ENCODE measurements at regions not wholly inside any gene's neighbourhood (a gene's known extent, or its start where the extent isn't known, plus 50 kb on each side); places are given as distances from the start of the nearest gene placed in this dataset.

DNA sequence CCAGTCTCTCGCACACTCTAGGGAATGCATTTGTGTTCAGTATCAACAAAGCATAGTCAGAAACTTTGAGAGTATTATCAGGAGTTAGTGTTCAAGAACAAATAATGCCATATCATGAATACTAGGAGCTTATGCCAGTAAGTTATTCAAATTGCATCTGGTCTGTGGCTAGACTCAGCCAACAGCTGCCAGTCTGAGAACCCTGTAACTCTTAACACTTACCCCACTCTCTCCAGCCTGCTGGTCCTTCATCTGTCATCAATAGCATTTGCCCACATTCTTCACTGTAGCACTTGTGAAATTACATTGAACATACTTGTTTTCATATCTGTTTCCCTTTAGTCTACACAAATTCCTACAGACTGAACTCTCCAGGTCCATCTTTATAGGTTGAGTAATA lies 1157.5 kb upstream of the RAG2 start:
- TF ChIP-seq, protein P1, sequence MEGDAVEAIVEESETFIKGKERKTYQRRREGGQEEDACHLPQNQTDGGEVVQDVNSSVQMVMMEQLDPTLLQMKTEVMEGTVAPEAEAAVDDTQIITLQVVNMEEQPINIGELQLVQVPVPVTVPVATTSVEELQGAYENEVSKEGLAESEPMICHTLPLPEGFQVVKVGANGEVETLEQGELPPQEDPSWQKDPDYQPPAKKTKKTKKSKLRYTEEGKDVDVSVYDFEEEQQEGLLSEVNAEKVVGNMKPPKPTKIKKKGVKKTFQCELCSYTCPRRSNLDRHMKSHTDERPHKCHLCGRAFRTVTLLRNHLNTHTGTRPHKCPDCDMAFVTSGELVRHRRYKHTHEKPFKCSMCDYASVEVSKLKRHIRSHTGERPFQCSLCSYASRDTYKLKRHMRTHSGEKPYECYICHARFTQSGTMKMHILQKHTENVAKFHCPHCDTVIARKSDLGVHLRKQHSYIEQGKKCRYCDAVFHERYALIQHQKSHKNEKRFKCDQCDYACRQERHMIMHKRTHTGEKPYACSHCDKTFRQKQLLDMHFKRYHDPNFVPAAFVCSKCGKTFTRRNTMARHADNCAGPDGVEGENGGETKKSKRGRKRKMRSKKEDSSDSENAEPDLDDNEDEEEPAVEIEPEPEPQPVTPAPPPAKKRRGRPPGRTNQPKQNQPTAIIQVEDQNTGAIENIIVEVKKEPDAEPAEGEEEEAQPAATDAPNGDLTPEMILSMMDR (IDR thresholded peaks at IDR 0.05; ENCODE audit: insufficient read depth, low read length, poor library complexity, severe bottlenecking), result no peak
- Histone ChIP-seq H3K4me3 (replicated peaks; ENCODE audit: low read depth, low read length) (no peak overlapping the region), H3K27me3 (replicated peaks; ENCODE audit: control insufficient read depth, insufficient read depth, low read length) (no peaks in the 10 kb centered on the region), H3K36me3 (ENCODE audit: control insufficient read depth, insufficient read depth, low read length) (no peaks in the 10 kb centered on the region)
- no peak for DNase-seq (ENCODE audit: extremely low read depth, insufficient read length)

DNA sequence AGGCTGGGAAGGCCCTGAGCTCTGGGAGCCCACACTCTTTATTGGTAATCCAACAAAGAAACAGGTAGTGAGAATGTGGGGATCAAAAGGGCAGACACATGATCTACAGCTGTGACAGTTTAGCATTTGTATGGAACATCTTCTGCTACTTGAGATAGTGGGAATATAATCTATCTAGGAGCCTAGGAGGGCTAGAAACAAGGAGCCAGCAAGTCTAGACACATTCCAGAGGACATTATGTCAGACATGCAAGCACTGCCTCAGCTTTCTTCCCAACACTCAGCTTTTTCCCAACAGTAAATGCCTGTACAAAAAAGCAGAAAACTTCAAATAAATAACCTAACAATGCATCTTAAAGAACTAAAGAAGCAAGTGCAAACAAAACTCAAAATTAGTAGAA lies 1150.6 kb upstream of the RAG2 start:
- Histone ChIP-seq H3K36me3 (ENCODE audit: control insufficient read depth, insufficient read depth, low read length) (no peaks in the 10 kb centered on the region), H3K4me3 (replicated peaks; ENCODE audit: low read depth, low read length) (no peak overlapping the region), H3K27me3 (replicated peaks; ENCODE audit: control insufficient read depth, insufficient read depth, low read length) (no peaks in the 10 kb centered on the region)
- no peak for DNase-seq (ENCODE audit: extremely low read depth, insufficient read length)
- TF ChIP-seq, protein P1 (IDR thresholded peaks at IDR 0.05; ENCODE audit: insufficient read depth, low read length, poor library complexity, severe bottlenecking), result no peak

DNA sequence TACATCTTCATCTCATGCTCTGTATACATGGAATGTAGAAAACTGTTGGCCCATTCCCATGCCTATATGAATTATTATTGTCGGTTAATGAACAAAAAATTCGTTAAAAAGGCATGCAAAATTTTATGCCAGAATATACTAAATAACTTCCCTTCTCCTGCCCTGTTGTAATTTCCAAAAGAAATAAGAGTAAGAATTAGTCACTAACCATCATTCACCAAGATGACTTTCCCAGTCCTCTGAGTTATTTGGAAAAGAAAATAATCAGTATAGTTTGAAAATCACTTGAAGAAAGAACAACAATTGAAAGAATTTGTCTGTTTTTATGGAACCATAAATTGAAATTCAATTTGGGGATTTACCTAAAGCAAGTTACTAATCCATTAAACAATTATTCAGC lies 1149.1 kb upstream of the RAG2 start:
- Histone ChIP-seq H3K27me3 (replicated peaks; ENCODE audit: control insufficient read depth, insufficient read depth, low read length) (no peaks in the 10 kb centered on the region), H3K36me3 (ENCODE audit: control insufficient read depth, insufficient read depth, low read length) (no peaks in the 10 kb centered on the region), H3K4me3 (replicated peaks; ENCODE audit: low read depth, low read length) (no peak overlapping the region)
- TF ChIP-seq, protein P1 (IDR thresholded peaks at IDR 0.05; ENCODE audit: insufficient read depth, low read length, poor library complexity, severe bottlenecking), result no peak
- DNase-seq (ENCODE audit: extremely low read depth, insufficient read length), result no peak

DNA sequence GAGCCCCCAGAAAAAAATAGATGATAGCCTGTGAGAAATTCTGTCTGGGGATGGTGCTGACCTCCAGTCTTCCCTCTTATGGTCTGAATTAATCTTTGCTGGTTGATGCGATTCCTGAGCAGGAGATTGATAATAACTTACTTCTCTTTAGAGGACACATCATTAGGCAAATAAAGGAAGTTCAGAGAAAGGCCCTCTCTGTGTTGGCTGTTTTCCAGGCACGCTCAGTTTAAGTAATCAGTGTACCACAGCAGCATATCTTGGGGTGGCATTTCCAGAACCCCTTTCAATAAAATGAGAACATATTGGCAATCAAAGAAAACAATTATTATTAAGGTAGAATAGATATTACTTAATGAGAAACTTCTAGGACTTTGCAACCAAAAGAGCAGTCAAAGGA lies 1129.3 kb upstream of the RAG2 start:
- Histone ChIP-seq H3K27me3 (replicated peaks; ENCODE audit: control insufficient read depth, insufficient read depth, low read length) (no peaks in the 10 kb centered on the region), H3K36me3 (ENCODE audit: control insufficient read depth, insufficient read depth, low read length) (no peaks in the 10 kb centered on the region), H3K4me3 (replicated peaks; ENCODE audit: low read depth, low read length) (no peak overlapping the region)
- TF ChIP-seq, protein P1 (IDR thresholded peaks at IDR 0.05; ENCODE audit: insufficient read depth, low read length, poor library complexity, severe bottlenecking), result no peak
- no peak for DNase-seq (ENCODE audit: extremely low read depth, insufficient read length)

DNA sequence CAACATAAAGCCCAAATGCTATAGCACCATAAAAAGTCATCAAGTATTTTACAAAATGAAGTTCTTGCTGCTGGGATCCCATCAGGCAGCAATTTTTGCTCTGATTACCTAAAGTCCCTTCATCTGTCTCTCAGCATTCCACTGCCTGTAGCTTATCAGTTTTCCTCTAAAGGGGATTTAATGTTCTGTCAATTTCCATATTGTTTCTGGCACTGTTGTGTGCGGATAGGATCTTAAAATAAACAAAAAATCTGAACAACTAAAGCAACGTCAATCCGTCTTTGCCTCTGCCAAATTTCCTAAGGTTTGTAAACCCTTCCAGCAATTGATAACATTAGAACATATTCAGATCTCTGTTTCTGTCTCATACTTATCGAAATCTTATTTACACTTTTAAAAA lies 1126.3 kb upstream of the RAG2 start:
- H3K4me3 ChIP-seq (replicated peaks; ENCODE audit: low read depth, low read length), result no peak overlapping the region
- H3K36me3 ChIP-seq (ENCODE audit: control insufficient read depth, insufficient read depth, low read length), result no peaks in the 10 kb centered on the region
- H3K27me3 ChIP-seq (replicated peaks; ENCODE audit: control insufficient read depth, insufficient read depth, low read length), result no peaks in the 10 kb centered on the region
- DNase-seq (ENCODE audit: extremely low read depth, insufficient read length), result no peak
- TF ChIP-seq, protein P1 (IDR thresholded peaks at IDR 0.05; ENCODE audit: insufficient read depth, low read length, poor library complexity, severe bottlenecking), result no peak

DNA sequence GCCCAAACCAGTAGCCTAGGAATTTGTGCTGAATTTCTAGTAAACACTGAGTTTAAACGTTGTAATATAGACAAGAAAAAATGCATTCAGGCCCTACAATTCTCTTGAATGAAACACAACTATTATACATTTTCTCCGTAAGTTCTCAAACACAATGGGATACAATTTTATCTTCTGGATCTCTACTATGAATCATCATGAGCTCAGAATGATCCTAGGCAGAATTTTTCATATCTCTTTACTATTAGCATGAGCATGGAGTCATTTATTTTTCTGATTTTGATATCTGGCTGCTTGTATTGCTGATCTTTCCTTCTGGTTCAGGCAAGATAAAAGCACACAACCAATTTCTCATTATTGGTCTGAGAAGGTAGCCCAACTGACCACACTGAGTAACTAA lies 1123.4 kb upstream of the RAG2 start:
- TF ChIP-seq, protein P1 (IDR thresholded peaks at IDR 0.05; ENCODE audit: insufficient read depth, low read length, poor library complexity, severe bottlenecking), result no peak
- Histone ChIP-seq H3K36me3 (ENCODE audit: control insufficient read depth, insufficient read depth, low read length) (no peaks in the 10 kb centered on the region), H3K27me3 (replicated peaks; ENCODE audit: control insufficient read depth, insufficient read depth, low read length) (no peaks in the 10 kb centered on the region), H3K4me3 (replicated peaks; ENCODE audit: low read depth, low read length) (no peak overlapping the region)
- no peak for DNase-seq (ENCODE audit: extremely low read depth, insufficient read length)

Data from GM06990 (cell line).